NK-92 treated with Interleukin-12 subunit alpha and Interleukin-12 subunit beta, amount 100 ng/mL, for 24 hours (cell line): ENCODE measurements at regions not wholly inside any gene's neighbourhood (a gene's known extent, or its start where the extent isn't known, plus 50 kb on each side); places are given as distances from the start of the nearest gene placed in this dataset.
"Not testable (repeated sequence)": the region's sequence is repeated elsewhere in the genome, so short reads cannot be mapped to it uniquely, and the experiment has no call there.

Experiments used
- DNase-seq: peaks from one replicate; lab custom pipeline; 2025; lab: John Stamatoyannopoulos, UW

DNA sequence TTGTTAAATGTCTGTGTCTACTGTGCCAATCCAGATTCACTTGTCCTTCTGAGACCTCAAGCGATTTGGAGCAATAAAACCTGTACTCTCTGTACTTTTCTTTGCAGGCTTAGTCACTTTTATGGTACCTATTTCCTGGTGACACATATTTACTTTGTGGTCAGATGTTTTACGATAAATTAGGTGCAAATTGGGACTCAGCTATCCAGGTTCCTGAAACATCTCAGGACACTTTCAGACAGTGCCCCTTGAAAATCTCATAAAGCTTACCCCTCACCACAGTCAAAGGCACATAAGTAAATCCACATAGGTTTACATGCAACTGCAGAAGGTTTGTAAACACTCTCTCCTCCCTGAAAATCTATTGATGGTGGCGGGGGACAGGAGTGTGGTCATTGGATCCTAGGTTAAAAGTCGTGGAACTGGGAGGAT lies 438.8 kb downstream of the EFNB2 start:
- no peak for DNase-seq

DNA sequence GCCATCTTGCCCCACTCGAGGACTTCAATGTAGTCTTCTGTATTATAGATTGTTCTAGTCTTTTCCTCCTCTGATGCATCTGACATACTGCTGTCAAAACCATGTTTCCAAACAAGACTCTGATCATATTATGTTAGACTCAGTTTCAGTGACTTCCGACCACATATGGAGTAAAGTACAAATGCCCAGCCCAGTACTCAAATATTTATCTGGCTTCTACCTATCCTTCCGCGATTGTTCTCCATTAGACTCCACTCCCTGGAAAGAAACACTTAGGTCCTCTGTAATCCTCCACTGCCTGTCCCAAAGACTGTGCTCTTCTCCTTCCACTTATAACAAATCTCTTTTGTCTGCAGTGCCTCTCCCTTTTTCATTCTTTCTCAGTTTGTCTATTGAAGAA lies 439.5 kb downstream of the EFNB2 start:
- DNase-seq, result no peak

DNA sequence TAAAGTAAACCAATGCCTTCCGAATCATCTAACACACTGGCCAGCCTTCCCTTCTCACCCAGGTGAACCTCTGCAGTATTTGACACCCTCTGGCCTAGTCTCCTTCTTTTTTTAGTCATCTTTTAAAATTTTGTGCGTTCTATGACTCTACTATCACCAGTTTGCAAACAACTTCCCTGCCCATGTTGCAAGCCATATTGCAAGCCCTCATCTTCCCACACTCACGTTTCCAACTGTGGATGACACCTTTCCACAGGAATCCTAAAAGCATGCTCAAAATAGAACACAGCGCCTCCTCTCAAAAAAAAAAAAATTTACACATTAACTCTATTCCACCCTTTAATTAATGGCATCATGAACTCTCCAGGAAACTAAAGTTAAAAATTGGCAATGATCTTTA lies 440.1 kb downstream of the EFNB2 start:
- DNase-seq, result no peak

DNA sequence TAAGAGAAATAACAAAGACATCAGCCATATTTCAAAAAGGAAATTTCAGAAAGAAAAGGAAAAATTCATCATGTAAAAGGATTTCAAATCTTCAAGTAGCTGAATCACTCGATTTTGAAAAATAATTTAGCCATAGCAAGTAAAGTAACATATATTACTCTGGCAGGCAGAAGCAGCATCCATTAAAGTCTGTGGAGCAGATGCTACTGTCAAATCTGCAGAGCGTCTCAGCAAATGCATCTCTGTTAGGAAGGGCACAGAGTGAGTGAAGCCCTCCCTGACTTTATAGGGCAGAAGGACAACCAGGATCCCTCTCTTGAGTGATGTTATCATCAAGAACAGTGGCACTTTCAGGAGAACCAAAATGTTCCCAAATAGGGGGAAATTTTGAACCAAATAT lies 445.5 kb downstream of the EFNB2 start:
- no peak for DNase-seq

DNA sequence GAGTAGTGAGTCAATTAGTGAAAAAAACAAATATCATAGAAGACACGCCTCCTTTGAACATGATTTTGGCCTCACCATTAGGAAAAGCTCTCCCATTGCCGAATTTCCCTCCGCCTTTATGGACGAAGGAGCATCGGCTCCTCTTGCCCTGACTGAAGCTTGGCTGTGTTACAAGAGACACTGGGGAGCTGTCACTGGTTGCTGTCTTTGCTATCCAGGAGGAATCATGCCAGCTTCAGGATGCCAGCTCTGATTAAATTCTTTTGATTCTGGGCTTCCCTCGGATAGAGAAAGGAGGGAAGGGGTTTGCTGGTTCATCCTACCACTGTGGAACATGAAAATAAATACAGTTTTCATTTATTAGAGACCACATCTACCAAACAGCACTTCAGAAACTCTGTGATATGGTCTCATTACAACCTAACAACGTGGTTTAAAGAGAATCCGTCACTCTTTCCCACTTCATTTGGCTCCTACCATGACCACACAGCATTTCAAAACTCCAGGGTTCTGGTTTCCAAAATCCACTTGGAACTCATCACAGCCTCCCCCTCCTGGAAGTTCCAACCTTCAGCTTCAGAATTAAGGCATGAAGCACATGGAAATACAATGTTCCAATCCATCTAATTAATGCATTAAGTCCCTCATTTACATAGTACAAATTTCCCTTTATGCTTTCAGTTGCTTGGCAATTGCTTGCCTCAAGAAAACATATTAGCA lies 446.0 kb downstream of the EFNB2 start:
- no peak for DNase-seq

DNA sequence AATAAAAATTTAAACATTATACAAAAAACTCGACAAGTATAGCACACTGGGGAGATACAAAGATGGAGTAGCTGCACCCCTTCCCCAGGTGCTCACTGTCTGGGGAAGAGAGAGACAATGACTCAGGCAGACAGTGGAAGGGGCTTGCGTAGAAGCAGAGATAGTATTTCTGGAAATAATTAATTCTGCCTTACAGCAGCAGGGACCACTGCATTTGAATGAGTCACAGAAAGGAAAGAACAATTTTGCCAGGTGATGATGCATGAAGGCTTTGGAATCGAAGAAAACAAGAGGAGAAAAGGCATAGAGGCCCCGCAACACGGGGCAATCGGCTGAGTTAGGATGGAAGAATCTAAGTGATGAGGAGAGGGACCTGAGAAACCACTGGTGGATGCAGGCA lies 447.4 kb downstream of the EFNB2 start:
- no peak for DNase-seq

DNA sequence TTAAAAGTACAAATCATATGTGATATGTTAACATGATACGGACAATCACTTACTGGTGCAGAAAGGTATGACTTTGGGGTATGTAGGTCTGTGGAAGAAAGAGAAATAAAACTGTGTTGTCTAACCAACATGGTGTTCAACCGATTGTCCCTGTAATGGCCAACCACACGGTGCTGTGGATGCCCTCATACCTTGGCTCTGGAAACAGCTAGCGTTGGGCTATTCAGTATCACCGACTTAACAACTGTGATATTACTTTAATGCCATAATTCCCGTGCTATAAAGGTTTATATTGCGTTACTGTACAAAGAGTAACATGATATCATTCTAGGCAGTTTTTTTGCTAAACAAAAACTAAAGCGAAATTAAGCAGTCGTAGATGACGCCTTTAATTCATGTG lies 448.3 kb downstream of the EFNB2 start:
- DNase-seq, result no peak

DNA sequence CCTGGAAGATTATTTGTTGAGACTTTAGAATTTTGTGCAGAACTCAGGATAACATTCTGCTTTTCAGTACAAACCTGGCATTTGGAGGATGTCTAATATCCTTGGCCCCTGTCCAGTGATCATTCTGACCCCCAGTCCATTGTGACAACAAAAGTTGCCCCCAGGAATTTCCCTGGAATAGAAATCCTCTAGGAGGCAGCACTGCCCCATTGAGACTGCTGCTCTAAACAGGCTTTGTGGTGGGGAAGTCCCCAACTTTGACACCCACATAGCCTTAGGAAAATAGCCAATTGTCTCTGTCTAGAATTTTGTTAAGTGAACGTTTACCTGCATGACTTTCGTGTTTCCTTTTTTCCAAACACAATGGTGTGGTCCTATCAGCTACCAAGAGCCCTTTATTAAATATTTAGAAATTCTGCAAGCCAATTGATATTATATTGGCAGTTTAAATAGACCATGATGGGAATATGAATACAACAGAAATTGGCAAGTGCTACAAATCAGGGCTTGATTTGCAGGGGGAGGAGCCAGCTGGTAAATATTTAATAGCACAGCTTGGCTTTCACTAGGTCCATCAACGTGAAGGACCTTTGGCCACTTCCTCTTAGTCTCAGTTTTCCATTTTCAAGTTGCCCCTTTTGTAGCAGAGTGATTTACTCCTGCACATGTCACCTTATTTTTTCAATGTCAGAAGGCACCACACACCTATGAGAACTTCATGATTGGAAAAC lies 451.7 kb downstream of the EFNB2 start:
- no peak for DNase-seq

DNA sequence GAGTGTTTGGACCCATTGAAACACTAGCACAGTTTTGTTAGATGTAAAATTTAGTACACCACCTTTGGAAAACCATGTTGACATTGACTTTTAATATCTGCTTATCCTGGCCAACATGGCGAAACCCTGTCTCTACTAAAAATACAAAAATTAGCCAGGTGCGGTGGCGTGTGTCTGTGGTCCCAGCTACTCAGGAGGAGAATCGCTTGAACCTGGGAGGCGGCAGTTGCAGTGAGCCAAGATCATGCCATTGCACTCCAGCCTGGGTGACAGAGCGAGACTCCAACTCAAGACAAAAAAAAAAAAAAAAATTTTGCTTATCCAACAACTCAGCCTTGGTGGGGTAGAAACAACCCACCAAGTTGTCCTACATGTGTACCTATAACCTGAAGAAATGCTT lies 454.2 kb downstream of the EFNB2 start:
- not testable (repeated sequence) for DNase-seq

DNA sequence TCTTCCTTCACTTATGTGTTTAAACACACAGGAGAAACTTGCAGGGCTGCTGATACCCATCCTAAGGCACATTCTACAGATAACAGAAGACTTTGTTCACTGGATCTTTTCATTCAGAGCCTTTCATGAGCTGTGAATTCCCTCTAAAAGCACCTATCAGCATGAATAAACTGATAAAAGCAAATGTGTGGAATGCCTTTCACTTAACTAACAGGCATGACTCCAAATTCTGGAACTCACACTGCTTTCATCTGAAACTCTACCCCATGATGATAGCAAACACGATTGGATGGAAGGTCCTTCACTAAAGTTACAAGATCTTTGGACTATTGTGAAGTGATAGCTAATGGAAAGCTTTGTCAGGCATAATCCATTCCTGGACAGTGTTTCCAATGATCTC lies 457.3 kb downstream of the EFNB2 start:
- no peak for DNase-seq

DNA sequence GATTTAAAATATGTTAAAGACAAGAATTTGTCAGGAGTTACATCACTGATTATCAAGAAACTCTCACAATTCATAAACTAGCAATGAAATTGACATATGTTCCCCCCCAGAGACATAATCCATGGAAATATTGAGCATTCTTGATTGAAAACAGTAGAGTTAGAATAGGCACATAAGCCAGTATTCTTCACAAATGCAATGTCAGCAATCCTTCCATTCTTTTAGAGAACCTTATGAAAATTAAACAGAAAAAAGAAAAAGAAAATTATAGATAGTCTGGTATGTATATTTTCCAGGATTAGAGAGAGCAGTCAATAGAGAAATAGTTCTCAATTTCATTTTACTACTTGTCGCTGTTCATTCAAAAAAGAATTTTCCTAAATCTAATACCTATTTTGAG lies 458.4 kb downstream of the EFNB2 start:
- no peak for DNase-seq

DNA sequence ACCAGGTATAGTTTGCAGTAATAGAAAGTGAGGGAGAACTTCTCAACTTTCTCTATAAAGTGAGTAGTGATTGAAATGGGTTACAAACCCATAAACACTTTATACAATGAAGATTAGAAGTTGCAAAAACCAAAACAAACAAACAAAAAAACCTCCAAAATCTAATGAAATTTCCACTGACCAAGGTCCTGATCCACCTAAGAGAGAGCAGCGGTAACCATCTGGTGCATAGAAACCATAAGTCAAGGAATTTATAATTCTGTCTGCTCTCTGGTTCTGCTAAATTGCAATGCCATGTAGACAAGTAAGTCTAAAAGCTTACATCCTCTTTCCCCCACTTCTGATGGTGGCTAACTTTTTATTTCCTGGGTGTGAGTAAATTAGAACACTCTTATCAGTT lies 463.4 kb downstream of the EFNB2 start:
- DNase-seq, result no peak

DNA sequence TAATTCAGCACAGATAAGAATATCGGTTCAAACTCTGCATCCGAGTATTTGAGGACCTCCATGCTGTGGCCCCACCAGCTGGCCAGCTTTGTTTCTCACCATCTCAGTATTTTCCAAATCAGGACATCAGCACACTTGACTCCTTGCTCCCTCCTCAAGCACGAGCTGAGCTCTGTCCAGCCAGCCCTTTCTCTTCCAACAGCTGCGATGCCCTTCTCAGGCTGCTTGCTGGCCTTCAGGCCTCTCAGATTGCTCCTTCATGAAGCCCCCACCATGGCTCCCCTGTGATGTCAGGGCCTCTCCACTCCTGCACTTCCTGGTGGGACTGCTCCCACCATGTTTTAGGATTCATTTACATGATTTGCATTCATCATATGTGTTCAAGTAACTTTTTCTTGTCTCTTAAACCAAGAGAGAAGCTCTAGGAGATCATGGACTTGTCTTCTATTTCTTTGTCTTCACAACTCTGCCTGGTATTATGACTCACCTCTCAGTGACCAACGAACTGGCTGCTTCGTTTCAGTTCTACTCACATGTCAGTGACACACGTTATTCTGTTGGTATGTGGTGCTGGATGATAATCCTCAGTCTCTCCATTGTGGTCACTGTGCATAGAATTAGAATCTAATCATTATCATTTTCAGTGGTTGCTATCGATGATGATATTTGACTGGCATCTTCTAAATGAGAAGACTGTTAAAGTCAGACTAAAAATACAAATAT lies 471.7 kb downstream of the EFNB2 start:
- DNase-seq, result no peak

DNA sequence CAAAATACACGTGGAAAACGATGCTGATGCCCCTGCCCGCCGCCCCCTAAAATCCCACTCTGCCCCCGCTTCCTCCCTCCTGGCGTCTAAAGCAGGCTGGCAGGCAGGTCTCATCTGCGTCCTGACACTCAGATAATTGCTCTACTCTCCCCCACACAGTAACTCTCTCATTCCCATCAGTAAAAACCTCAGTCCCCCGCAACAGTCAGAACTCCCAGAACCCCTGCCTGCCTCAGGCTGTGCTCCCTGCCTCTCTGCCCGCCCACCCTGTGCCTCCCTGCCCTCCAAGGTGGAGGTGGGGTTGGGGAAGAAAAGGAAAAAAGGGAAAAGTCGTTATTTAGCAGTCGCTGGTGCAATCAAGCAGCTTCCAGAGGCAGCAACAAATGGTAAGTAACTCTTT lies 473.7 kb downstream of the EFNB2 start:
- no peak for DNase-seq

DNA sequence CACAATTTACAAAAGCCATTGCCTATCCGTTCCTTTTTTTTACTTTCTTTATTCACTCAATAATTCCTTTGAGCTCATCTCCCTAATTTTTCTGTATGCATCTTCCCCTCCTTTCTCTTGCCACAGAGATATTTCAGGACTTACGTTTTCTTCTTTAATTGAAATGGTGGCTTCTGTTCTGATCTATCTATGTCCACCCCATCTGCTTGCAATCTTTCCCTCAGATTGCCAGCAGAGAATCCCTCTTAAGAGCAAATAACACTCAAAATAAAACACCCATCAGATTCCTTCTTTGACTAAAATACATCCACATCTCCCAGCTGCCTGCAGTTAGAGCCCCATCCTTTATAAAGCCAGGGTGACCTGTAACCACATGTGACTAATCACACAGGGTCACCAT lies 478.6 kb downstream of the EFNB2 start:
- no peak for DNase-seq

DNA sequence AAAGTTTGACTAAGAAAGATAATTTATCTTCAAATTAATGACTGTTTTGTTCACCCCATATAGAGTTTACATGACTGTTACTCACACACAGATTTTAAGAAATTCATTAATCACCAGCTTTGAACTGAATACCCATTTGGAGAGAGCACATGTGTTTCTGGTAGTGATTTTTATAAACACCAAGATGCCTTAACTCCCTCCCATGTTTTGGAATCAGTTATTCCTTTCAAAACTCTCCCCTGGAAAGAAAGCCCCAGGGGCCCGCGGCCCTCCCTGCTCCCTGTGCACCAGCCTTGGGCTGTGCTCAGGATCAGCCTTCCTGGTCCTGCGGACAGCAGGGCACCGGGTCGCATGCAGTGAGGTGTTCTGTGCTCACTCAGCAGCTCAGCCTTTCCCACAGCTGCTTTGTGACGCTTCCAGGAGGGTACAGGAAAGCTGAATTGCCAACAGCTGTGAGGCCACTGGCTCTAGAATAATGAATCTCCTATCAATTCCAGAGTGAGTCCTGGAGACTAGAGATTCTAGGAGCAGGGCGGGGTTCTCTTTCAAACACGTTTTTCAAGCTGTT lies 483.2 kb downstream of the EFNB2 start:
- DNase-seq, result no peak

DNA sequence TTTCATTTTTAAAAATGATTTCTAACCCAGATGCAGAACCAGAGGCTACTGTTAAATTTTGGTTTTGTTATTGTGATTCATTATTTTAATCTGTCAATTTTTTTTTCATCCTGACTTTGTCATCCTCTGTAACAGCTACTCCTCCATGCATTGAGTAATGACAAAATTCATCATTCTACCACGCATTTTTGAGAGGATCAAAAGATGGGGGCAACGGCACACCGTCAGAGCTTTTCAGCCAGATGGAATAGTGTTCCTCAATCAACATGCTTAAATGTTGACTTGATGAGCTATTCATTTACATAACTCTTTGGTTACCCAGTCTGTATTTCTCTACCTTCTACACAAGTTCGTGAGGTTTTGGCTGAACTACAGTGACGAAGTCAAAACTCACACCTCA lies 486.3 kb downstream of the EFNB2 start:
- no peak for DNase-seq

DNA sequence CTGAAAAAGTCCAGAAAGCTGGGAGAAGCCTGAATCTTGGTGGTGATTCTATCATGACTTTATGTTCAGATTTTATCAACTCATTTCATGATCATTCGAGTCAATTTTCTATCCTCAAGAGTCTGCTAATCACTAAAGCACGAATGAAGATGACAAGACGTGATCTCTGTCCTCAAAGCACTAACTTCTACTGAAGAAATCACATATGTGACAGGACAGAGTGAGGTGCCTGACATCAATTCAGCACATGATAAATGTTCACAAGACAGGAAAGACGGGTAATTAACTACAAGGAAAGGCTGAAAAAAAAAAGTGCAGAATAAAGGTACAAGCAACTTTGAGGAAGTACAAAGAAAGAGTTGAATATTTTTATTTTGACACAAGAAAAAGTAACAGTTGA lies 487.1 kb downstream of the EFNB2 start:
- DNase-seq, result no peak

DNA sequence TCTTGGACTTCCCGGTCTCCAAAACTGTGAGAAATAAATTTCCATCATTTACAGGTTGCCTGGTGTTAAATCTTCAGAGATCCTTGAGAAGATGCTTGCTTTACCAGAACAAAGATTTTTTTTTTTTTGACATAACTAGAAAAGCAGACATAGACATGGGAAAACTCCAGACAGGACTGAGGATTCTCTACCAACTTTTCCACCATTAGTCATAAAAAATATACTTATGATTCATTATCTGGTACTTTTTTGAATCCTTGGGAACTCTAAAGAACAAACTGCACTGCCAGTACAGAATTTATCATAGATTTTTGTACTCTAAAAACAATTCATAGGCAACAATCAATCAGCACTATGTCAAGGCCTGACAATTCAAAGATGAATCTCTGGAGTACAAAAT lies 487.6 kb downstream of the EFNB2 start:
- DNase-seq, result no peak

DNA sequence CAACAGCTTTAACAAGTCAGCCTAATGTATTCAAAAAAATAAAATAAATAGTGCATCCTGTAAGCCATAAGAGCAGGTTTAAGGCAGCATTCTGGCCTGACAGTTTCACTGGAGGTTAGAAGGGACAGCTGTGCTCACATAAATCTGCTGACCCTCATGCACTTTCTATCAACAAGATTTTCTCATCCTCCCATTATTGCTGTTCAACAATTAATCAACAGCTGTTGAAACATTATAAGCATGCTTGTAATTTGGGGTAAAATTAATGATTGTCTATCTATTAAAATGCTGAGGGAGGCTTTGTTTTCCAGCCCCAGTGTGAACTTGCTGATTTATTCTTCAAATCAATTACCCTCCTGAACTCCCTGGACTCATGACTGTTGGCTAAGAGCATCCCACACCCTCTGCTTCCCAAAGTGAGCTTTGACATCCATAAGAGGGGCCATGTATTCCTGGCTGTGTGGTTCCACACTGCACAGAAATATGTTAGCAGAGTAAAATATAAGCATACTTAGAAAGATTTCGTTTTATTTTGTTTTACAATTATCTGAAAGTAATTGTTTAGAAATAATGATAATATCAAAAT lies 492.4 kb downstream of the EFNB2 start:
- no peak for DNase-seq

DNA sequence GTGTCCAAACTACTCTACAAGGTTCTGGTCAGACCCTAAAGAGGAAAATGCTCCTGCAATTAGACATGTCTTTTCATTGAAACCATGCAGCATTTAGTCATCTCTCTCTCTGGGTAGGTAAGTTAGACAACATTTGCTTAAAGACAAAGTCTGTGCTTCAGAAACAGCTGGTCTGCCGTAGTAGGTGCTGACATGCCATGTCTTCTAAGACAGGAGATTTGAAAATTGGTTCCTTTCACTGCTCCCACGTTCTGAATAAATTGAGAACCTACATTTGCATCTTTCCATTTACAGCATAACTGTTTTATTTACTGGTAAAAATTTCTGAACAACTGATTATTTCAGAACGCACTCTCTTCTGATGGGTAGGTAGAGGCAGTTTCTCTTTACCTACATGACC lies 494.0 kb downstream of the EFNB2 start:
- no peak for DNase-seq

DNA sequence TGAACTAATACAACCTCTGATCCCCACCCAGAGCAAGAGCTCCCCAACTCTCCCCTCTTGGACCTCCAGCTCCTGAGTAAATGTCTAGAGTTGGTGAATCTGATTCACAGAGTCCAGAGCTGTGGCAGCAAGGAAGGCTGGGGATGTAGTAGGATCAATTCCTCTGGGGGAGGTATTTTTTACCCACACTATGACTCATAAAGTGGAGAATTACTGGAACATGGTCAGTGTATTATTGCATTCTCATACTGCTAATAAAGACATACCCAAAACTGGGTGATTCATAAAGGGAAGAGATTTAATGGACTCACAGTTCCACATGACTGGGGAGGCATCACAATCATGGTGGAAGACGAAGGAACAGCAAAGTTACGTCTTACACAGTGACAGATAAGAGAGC lies 496.7 kb downstream of the EFNB2 start:
- no peak for DNase-seq

DNA sequence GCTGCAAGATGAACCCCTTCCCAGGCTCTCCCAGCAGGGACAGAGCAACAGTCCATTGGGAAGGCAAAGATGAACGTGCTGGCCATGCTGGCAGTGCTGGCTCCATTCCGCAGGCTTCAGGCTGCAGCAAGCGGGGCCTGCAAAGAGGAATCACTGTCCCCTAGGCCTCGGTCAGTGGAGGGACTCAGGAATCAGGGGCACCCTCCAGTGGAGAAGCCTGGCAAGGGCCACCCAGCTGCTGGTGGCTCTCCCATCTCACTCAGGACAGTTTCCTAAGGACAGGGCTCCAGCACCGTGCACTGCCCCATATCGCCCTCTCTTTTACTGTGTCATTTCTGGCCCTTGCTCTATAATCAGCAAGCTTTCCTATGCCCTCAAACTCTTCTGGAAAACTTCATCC lies 498.6 kb downstream of the EFNB2 start:
- DNase-seq, result no peak
